ENCODE measurements at regions not wholly inside any gene's neighbourhood (a gene's known extent, or its start where the extent isn't known, plus 50 kb on each side); places are given as distances from the start of the nearest gene placed in this dataset.

DNA sequence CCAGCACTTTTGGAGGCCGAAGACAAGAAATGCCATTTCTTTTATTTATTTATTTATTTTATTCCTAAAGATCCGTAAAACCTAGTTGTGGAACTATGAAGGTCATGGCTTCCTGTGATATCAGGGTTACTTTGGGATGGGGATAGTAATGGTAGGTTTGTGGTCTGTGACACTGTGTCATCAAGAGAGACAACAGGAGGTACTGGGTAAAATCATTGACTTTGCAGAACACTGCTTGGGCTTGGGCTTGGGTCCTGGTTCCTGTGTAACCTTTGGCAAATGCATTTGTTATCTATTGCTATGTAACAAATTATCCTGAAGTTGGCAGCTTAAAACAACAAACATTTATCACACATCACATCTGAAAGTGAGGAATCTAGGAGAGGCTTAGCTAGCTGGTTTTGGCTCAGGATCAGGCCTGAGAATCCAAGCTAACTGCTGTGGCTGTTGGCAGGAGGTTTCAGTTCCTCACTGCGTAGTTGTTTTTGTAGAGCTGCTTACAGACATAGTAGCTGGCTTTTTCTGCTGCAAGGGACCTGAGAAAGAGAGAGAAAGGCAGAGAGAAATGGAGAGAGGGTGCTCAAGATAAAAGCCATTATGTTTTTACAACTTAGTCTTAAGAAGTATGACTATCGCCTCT lies 576.4 kb upstream of the SLIT2 start:
- intact Hi-C loops (cut with micrococcal nuclease; ENCODE audit: unreplicated experiment) (no loop called here), in situ Hi-C loops (cut with HindIII; ENCODE audit: low pct_unique_long_range_greater_than_20kb, low sequenced_read_pairs) (no loop called here)
- ATAC-seq (no peak), DNase-seq (ENCODE audit: low read depth, low spot score) (no peak)
- H3K9me3 ChIP-seq (ENCODE audit: control insufficient read depth, insufficient read depth, low read depth, low read length): no peaks in the 10 kb centered on the region
- no peak overlapping the region for H3K4me3 ChIP-seq (ENCODE audit: low read depth in 2 of 2, low read length in 2 of 2)
- H3K27me3 ChIP-seq (ENCODE audit: control insufficient read depth, insufficient read depth, low read length): no peaks in the 10 kb centered on the region
- ChIA-PET CTCF (no interaction called here), POLR2A (no interaction called here)
- no TSS peak for BruUV-seq (replicated peaks)
- TF ChIP-seq TCF7L2 (IDR thresholded peaks at IDR 0.05; ENCODE audit: low read depth, low read length): no peak
- TF ChIP-seq, protein P1, sequence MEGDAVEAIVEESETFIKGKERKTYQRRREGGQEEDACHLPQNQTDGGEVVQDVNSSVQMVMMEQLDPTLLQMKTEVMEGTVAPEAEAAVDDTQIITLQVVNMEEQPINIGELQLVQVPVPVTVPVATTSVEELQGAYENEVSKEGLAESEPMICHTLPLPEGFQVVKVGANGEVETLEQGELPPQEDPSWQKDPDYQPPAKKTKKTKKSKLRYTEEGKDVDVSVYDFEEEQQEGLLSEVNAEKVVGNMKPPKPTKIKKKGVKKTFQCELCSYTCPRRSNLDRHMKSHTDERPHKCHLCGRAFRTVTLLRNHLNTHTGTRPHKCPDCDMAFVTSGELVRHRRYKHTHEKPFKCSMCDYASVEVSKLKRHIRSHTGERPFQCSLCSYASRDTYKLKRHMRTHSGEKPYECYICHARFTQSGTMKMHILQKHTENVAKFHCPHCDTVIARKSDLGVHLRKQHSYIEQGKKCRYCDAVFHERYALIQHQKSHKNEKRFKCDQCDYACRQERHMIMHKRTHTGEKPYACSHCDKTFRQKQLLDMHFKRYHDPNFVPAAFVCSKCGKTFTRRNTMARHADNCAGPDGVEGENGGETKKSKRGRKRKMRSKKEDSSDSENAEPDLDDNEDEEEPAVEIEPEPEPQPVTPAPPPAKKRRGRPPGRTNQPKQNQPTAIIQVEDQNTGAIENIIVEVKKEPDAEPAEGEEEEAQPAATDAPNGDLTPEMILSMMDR (IDR thresholded peaks at IDR 0.05): no peak
- no peak for TF ChIP-seq POLR2AphosphoS5 (IDR thresholded peaks at IDR 0.05; ENCODE audit: low read depth, low read length)
- TF ChIP-seq, protein P2, sequence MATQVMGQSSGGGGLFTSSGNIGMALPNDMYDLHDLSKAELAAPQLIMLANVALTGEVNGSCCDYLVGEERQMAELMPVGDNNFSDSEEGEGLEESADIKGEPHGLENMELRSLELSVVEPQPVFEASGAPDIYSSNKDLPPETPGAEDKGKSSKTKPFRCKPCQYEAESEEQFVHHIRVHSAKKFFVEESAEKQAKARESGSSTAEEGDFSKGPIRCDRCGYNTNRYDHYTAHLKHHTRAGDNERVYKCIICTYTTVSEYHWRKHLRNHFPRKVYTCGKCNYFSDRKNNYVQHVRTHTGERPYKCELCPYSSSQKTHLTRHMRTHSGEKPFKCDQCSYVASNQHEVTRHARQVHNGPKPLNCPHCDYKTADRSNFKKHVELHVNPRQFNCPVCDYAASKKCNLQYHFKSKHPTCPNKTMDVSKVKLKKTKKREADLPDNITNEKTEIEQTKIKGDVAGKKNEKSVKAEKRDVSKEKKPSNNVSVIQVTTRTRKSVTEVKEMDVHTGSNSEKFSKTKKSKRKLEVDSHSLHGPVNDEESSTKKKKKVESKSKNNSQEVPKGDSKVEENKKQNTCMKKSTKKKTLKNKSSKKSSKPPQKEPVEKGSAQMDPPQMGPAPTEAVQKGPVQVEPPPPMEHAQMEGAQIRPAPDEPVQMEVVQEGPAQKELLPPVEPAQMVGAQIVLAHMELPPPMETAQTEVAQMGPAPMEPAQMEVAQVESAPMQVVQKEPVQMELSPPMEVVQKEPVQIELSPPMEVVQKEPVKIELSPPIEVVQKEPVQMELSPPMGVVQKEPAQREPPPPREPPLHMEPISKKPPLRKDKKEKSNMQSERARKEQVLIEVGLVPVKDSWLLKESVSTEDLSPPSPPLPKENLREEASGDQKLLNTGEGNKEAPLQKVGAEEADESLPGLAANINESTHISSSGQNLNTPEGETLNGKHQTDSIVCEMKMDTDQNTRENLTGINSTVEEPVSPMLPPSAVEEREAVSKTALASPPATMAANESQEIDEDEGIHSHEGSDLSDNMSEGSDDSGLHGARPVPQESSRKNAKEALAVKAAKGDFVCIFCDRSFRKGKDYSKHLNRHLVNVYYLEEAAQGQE (IDR thresholded peaks at IDR 0.05; ENCODE audit: insufficient read depth in 1 of 2, low read depth in 2 of 2, low read length in 1 of 2): no peak
- no peak for TF ChIP-seq SIN3A (IDR thresholded peaks at IDR 0.05; ENCODE audit: borderline replicate concordance, insufficient read depth, low read depth, low read length)
- no peak overlapping the region for H3K27ac ChIP-seq (ENCODE audit: low read length)
- H3K4me1 ChIP-seq (ENCODE audit: control insufficient read depth, insufficient read depth, low read length): no peaks in the 10 kb centered on the region
- H3K36me3 ChIP-seq (ENCODE audit: control insufficient read depth, insufficient read depth, low read length): no peaks in the 10 kb centered on the region

DNA sequence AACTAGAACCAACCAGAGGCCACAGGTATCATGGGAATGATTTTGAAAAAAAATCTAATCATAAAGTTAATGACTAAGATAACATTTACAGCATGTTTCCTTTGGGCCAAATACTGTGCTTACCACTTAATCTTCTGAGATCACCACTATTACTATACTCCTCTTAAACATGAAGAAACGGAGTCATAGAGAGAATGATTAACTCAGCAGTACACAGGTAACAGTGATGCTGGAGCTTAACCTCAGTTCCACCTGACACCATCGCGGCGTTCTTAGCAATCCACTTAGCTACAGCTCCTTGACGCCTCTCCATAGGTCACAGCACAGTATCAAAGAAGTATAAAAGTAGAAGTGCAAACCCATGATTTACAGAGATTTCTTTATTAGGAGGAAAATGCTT lies 592.6 kb upstream of the SLIT2 start:
- intact Hi-C loops (cut with micrococcal nuclease; ENCODE audit: unreplicated experiment) (no loop called here), in situ Hi-C loops (cut with HindIII; ENCODE audit: low pct_unique_long_range_greater_than_20kb, low sequenced_read_pairs) (no loop called here)
- Histone ChIP-seq H3K27ac (ENCODE audit: low read length) (no peak overlapping the region), H3K27me3 (ENCODE audit: control insufficient read depth, insufficient read depth, low read length) (no peaks in the 10 kb centered on the region), H3K36me3 (ENCODE audit: control insufficient read depth, insufficient read depth, low read length) (no peaks in the 10 kb centered on the region), H3K4me1 (ENCODE audit: control insufficient read depth, insufficient read depth, low read length) (no peaks in the 10 kb centered on the region), H3K9me3 (ENCODE audit: control insufficient read depth, insufficient read depth, low read depth, low read length) (no peaks in the 10 kb centered on the region), H3K4me3 (ENCODE audit: low read depth in 2 of 2, low read length in 2 of 2) (no peak overlapping the region)
- no TSS peak for BruUV-seq (replicated peaks)
- TF ChIP-seq, protein P1 (IDR thresholded peaks at IDR 0.05): no peak
- TF ChIP-seq POLR2AphosphoS5 (IDR thresholded peaks at IDR 0.05; ENCODE audit: low read depth, low read length) (no peak), SIN3A (IDR thresholded peaks at IDR 0.05; ENCODE audit: borderline replicate concordance, insufficient read depth, low read depth, low read length) (no peak), TCF7L2 (IDR thresholded peaks at IDR 0.05; ENCODE audit: low read depth, low read length) (no peak)
- TF ChIP-seq, protein P2 (IDR thresholded peaks at IDR 0.05; ENCODE audit: insufficient read depth in 1 of 2, low read depth in 2 of 2, low read length in 1 of 2): no peak
- CTCF ChIA-PET: no interaction called here
- ATAC-seq (no peak), DNase-seq (ENCODE audit: low read depth, low spot score) (no peak)
- POLR2A ChIA-PET: no interaction called here

All from Panc1 (cell line).